H54 (cell line): ENCODE measurements at regions not wholly inside any gene's neighbourhood (a gene's known extent, or its start where the extent isn't known, plus 50 kb on each side); places are given as distances from the start of the nearest gene placed in this dataset.

Source experiments
- DNase-seq: peaks from one replicate; pipeline ENCODE4 v3.0.0; 2011; ENCODE audit warnings: low spot score, mixed read lengths; ENCODE audit not compliant: insufficient read length
- FAIRE-seq: peaks from 3 replicates; lab custom pipeline; 2011; peaks lifted over from hg19 to GRCh38; lab: Jason Lieb, UNC
- POLR2A ChIP-seq: IDR thresholded peaks from 2 replicates; pipeline ENCODE4 v1.6.1; 2011; ENCODE audit warnings: low read depth, mild to moderate bottlenecking, low read length

- no peak for DNase-seq
- TF ChIP-seq POLR2A: no peak
- FAIRE-seq: no peak
Measured at GRCh38 chr1:234983564-234984238, 144.9 kb downstream of the TOMM20 start.

- no peak for FAIRE-seq
- TF ChIP-seq POLR2A: no peak
- DNase-seq: no peak
Measured at GRCh38 chr1:234981758-234982157, 146.9 kb downstream of the TOMM20 start.

- no peak for FAIRE-seq
- 0 out of 2 replicates have a peak, but pooled peaks have one; percentile 21 for TF ChIP-seq POLR2A
- no peak for DNase-seq
Measured at GRCh38 chr1:234980645-234981396, 147.8 kb downstream of the TOMM20 start.

GRCh38 chr1:234980291-234980644, 148.4 kb downstream of the TOMM20 start:
- TF ChIP-seq POLR2A: no peak
- FAIRE-seq: no peak
- DNase-seq: no peak

- no peak for TF ChIP-seq POLR2A
- DNase-seq (no peak), FAIRE-seq (no peak)
Measured at GRCh38 chr1:234979296-234980279, 149.0 kb downstream of the TOMM20 start.

- FAIRE-seq (no peak), DNase-seq (no peak)
- TF ChIP-seq POLR2A: no peak
Measured at GRCh38 chr1:234978397-234979295, 150.0 kb downstream of the TOMM20 start.

GRCh38 chr1:234977875-234978396, 150.7 kb downstream of the TOMM20 start:
- TF ChIP-seq POLR2A: no peak

GRCh38 chr1:234976861-234977680, 151.6 kb downstream of the TOMM20 start:
- TF ChIP-seq POLR2A: no peak
- FAIRE-seq: no peak

More at GRCh38 chr1:234977875-234978396, 150.7 kb downstream of the TOMM20 start:
- FAIRE-seq (no peak), DNase-seq (no peak)

GRCh38 chr1:234975941-234976860, 152.4 kb downstream of the TOMM20 start:
- FAIRE-seq (no peak), DNase-seq (no peak)
- no peak for TF ChIP-seq POLR2A

More at GRCh38 chr1:234976861-234977680, 151.6 kb downstream of the TOMM20 start:
- DNase-seq: no peak

GRCh38 chr1:234975122-234975940, 153.3 kb downstream of the TOMM20 start:
- TF ChIP-seq POLR2A: no peak
- DNase-seq (no peak), FAIRE-seq (no peak)
